ENCODE measurements at regions not wholly inside any gene's neighbourhood (a gene's known extent, or its start where the extent isn't known, plus 50 kb on each side); places are given as distances from the start of the nearest gene placed in this dataset.

DNA sequence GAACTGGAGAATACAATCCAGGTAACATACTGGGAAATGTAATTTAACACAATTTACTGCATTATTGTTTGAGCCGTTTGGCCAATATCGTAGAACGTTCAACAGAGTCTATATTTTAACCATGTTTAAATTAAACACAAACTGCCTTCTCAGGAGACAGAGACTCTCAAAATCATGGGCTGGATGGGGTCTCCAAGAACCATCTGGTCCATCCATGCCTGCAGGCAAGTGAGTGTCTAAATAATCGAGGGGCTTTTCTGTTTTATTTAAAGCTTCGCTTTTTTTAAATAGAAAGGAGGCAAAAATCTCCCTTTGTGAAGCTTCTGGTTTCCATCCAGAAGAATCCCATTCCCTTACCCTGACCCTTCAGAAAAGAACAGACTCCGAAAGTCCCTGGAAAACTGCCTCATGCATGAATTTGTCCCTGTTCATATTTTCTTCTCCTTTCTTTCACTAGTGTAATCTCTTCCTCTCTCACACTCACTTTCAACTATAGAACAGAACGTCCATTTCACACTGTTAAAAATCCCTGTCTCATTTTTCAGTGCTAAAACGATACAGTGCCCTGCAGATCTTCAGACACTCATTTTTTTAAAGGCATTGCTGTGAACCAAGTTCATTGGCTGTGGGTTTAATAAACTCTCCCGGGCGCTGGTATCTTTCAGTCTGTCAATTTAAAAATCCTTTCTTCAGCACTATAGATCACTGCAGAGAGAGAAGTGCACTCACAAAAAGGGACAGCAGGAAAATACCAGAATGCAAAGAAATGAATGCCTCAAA is 111.4 kb upstream of the TOM1L1 start:
- POLR2A ChIA-PET (ENCODE audit: low non-redundant PET), result no interaction called here
- no peak overlapping the region for H3K27ac ChIP-seq
- TF ChIP-seq, protein P1, sequence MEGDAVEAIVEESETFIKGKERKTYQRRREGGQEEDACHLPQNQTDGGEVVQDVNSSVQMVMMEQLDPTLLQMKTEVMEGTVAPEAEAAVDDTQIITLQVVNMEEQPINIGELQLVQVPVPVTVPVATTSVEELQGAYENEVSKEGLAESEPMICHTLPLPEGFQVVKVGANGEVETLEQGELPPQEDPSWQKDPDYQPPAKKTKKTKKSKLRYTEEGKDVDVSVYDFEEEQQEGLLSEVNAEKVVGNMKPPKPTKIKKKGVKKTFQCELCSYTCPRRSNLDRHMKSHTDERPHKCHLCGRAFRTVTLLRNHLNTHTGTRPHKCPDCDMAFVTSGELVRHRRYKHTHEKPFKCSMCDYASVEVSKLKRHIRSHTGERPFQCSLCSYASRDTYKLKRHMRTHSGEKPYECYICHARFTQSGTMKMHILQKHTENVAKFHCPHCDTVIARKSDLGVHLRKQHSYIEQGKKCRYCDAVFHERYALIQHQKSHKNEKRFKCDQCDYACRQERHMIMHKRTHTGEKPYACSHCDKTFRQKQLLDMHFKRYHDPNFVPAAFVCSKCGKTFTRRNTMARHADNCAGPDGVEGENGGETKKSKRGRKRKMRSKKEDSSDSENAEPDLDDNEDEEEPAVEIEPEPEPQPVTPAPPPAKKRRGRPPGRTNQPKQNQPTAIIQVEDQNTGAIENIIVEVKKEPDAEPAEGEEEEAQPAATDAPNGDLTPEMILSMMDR (conservative IDR thresholded peaks at IDR 0.05; ENCODE audit: low read depth), result no peak
- CTCF ChIA-PET, result no interaction called here
- DNase-seq (ENCODE audit: low spot score), result no peak

GRCh38 chr17:54793271-54793670 is 107.4 kb upstream of the TOM1L1 start:
- no peak overlapping the region for H3K27ac ChIP-seq
- POLR2A ChIA-PET (ENCODE audit: low non-redundant PET), result no interaction called here
- TF ChIP-seq, protein P1 (conservative IDR thresholded peaks at IDR 0.05; ENCODE audit: low read depth), result no peak
- CTCF ChIA-PET, result interaction anchor here (0.7 kb wide), 1 partner anchor 555 kb away, joined by 3 read pairs; no protein-coding TSS in a partner anchor
- DNase-seq (ENCODE audit: low spot score), result no peak

DNA sequence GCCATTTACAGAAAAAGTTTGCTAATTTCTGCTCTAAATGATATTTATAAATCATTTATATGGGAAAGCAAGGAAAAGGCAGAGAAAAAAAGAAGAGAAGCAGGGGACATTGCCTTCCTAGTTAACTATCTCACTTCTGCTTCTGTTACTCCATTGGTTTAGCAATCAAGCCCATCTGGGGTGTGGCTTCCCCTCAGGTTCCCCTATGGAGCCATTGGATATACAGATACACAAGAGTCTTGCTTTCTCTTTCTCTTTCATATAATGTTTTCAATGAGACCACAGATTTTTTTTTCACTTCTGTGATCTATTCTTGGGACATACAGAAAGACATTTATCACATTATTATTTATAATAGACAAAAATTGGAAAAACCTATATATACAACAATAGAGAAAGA is 105.6 kb upstream of the TOM1L1 start:
- ChIA-PET CTCF (no interaction called here), POLR2A (ENCODE audit: low non-redundant PET) (no interaction called here)
- no peak for DNase-seq (ENCODE audit: low spot score)
- TF ChIP-seq, protein P1 (conservative IDR thresholded peaks at IDR 0.05; ENCODE audit: low read depth), result no peak
- no peak overlapping the region for H3K27ac ChIP-seq

DNA sequence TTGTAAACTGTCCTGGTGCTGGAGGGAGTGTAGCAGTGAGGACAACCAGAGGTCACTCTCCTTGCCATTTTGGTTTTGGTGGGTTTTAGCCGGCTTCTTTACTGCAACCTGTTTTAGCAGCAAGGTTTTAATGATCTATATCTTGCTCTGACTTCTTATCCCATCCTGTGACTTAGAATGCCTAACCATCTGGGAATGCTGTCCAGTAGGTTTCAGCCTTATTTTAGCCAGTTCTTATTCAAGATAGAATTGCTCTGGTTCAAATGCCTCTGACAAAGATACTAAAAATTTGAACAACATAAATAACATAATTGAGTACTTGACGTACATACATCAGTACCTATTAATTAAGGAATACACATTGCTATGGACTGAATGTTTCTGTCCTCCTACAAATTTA is 93.3 kb upstream of the TOM1L1 start:
- CTCF ChIA-PET, result no interaction called here
- TF ChIP-seq, protein P1 (conservative IDR thresholded peaks at IDR 0.05; ENCODE audit: low read depth), result no peak

GRCh38 chr17:54813896-54814295 is 86.8 kb upstream of the TOM1L1 start:
- DNase-seq (ENCODE audit: low spot score), result no peak
- ChIA-PET CTCF (no interaction called here), POLR2A (ENCODE audit: low non-redundant PET) (no interaction called here)
- TF ChIP-seq, protein P1 (conservative IDR thresholded peaks at IDR 0.05; ENCODE audit: low read depth), result no peak
- no peak overlapping the region for H3K27ac ChIP-seq

More for the DNA sequence above, 93.3 kb upstream of the TOM1L1 start:
- POLR2A ChIA-PET (ENCODE audit: low non-redundant PET), result no interaction called here
- no peak overlapping the region for H3K27ac ChIP-seq
- no peak for DNase-seq (ENCODE audit: low spot score)

DNA sequence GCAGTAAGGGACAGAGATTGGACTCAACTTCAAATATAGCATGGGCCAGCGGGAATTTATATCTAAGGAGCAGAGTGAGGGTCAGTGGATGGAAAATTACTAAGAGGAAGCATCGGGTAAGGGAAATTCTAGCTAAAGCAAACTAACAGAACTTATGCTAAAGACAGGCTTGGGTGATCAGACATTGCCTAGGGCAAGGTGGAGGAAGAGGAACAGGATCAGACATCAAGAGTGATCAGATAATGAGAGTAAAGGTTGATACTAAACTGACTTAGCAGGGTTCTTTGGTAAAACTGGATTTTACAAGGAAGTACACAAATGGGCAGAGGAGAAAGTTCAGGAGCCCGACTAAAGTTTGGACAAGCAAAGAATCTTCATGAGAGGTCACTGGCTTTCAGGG is 86.3 kb upstream of the TOM1L1 start:
- TF ChIP-seq, protein P1 (conservative IDR thresholded peaks at IDR 0.05; ENCODE audit: low read depth), result no peak
- CTCF ChIA-PET, result no interaction called here
- no peak overlapping the region for H3K27ac ChIP-seq
- DNase-seq (ENCODE audit: low spot score), result no peak
- POLR2A ChIA-PET (ENCODE audit: low non-redundant PET), result no interaction called here
